Activated CD8-positive, alpha-beta T cell treated with anti-CD3 and anti-CD28 coated beads for 36 hours (primary cell): ENCODE measurements at regions not wholly inside any gene's neighbourhood (a gene's known extent, or its start where the extent isn't known, plus 50 kb on each side); places are given as distances from the start of the nearest gene placed in this dataset.
A peak's percentile ranks its signal among the peaks of the same experiment; 100 is the strongest.

Experiments
- ATAC-seq: fragments of 200-7000 bp; cut with Tn5 transposase; one replicate; pipeline ENCODE4 v1.10.0; 2021; ENCODE audit warnings: mild to moderate bottlenecking, moderate library complexity
- CTCF ChIA-PET: fragments of 350-600 bp; sonication (Branson Sonifier 250); formaldehyde crosslinking; loops from one replicate; lab custom pipeline; 2021; ENCODE audit warnings: antibody characterized with exemption; lab: Charles Lee
- POLR2A ChIA-PET: fragments of 350-600 bp; sonication (Branson Sonifier 250); formaldehyde crosslinking; loops from one replicate; lab custom pipeline; 2021; ENCODE audit warnings: antibody characterized with exemption; lab: Charles Lee
- DNase-seq: peaks from one replicate; pipeline ENCODE4 v3.0.0-alpha.2; 2020
- H3K27ac Mint-ChIP-seq: one replicate; pipeline ENCODE4 v1.8.0; 2021; ENCODE audit warnings: mild to moderate bottlenecking, mixed read lengths
- H3K27me3 Mint-ChIP-seq: one replicate; pipeline ENCODE4 v1.8.0; 2021; ENCODE audit warnings: mixed read lengths
- H3K36me3 Mint-ChIP-seq: one replicate; pipeline ENCODE4 v1.8.0; 2021; ENCODE audit warnings: low read depth, mixed read lengths
- H3K4me1 Mint-ChIP-seq: one replicate; pipeline ENCODE4 v1.8.0; 2021; ENCODE audit warnings: low read depth, mixed read lengths
- H3K4me3 Mint-ChIP-seq: one replicate; pipeline ENCODE4 v1.8.0; 2021; ENCODE audit warnings: mild to moderate bottlenecking, moderate library complexity, mixed read lengths
- H3K9me3 Mint-ChIP-seq: one replicate; pipeline ENCODE4 v1.8.0; 2021; ENCODE audit warnings: mixed read lengths
- intact Hi-C: fragments of 100-400 bp; cut with micrococcal nuclease; formaldehyde crosslinking; loops from one replicate; pipeline ENCODE4 v1.10.0; 2022
- TF ChIP-seq, protein P1 (sequence below): fragments of 200-600 bp; IDR thresholded peaks from one replicate; pipeline ENCODE4 v1.8.0; 2022; ENCODE audit warnings: antibody characterized with exemption, mild to moderate bottlenecking

DNA sequence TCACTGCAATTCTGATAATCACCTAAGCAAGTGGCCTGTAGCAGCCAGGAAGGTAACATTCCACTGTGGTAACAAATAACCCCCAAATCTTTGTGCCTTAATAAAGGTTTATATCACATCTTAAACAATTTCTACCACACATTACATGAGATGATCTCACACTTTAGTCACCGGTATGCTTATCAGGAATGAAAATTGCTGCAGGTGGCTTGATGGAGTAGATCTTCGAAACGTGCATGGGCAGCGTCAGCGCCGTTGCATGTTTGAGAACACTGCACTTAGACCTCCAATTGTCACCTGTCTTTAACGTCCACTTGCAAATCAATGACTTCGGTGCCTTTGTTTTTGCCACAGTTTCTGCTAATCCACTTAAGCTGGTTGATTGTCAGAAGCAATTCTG lies 477.4 kb downstream of the VRK1 start:
- TF ChIP-seq, protein P1, sequence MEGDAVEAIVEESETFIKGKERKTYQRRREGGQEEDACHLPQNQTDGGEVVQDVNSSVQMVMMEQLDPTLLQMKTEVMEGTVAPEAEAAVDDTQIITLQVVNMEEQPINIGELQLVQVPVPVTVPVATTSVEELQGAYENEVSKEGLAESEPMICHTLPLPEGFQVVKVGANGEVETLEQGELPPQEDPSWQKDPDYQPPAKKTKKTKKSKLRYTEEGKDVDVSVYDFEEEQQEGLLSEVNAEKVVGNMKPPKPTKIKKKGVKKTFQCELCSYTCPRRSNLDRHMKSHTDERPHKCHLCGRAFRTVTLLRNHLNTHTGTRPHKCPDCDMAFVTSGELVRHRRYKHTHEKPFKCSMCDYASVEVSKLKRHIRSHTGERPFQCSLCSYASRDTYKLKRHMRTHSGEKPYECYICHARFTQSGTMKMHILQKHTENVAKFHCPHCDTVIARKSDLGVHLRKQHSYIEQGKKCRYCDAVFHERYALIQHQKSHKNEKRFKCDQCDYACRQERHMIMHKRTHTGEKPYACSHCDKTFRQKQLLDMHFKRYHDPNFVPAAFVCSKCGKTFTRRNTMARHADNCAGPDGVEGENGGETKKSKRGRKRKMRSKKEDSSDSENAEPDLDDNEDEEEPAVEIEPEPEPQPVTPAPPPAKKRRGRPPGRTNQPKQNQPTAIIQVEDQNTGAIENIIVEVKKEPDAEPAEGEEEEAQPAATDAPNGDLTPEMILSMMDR: no peak
- ATAC-seq (no peak), DNase-seq (no peak)
- CTCF ChIA-PET: interaction anchor here (1.1 kb wide), 1 partner anchor 36 kb away, joined by 3 read pairs; no protein-coding TSS in a partner anchor
- Mint-ChIP-seq H3K4me1 (peaks cover 17% of the 10 kb centered on the region), H3K27ac (no peak overlapping the region), H3K9me3 (no peaks in the 10 kb centered on the region), H3K36me3 (no peaks in the 10 kb centered on the region), H3K27me3 (peaks cover 3% of the 10 kb centered on the region), H3K4me3 (no peak overlapping the region)
- POLR2A ChIA-PET: no interaction called here
- intact Hi-C loops: no loop called here

DNA sequence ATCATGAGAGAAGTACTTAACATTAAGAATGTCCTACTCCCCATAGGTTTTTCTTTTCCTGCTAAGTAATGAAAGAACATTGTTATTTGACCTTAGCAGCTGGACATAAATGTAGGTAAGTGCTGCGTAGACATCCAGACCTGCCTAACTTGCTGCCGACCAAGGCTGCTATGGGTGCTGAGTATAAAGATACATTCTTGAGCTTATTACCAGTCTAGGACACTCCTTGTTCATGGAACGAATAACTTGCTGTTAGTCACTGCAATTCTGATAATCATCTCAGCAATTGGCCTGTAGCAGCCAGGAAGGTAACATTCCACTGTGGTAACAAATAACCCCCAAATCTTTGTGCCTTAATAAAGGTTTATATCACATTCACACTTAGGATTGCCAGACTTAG lies 478.1 kb downstream of the VRK1 start:
- H3K27ac Mint-ChIP-seq: no peak overlapping the region
- intact Hi-C loops: no loop called here
- TF ChIP-seq, protein P1: no peak
- no peak overlapping the region for H3K4me3 Mint-ChIP-seq
- H3K27me3 Mint-ChIP-seq: peaks cover 3% of the 10 kb centered on the region
- peaks cover 17% of the 10 kb centered on the region for H3K4me1 Mint-ChIP-seq
- DNase-seq (no peak), ATAC-seq (no peak)
- POLR2A ChIA-PET: no interaction called here
- CTCF ChIA-PET: no interaction called here
- H3K36me3 Mint-ChIP-seq: no peaks in the 10 kb centered on the region
- no peaks in the 10 kb centered on the region for H3K9me3 Mint-ChIP-seq

DNA sequence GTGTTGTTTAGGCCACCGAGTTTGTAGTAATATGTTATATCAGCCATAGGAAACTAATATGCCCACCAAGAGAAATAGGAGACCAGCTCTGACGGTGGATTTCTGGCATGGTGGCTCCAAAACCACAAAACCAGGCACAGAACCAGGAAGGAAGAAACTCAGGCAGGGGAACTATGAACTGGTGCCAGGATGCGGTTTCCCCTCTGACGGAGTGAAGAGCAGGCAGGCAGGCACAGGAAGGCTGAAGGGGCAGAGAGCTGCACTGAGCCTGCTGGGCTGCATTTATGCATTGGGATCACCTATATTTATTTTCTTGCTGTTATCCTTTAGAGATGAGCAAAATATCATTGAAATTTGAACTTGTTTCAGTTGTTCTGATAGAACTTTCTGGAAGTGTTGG lies 479.4 kb downstream of the VRK1 start:
- ATAC-seq (no peak), DNase-seq (peak; percentile 16)
- no peak overlapping the region for H3K27ac Mint-ChIP-seq
- TF ChIP-seq, protein P1: no peak
- H3K4me1 Mint-ChIP-seq: peaks cover 17% of the 10 kb centered on the region
- intact Hi-C loops: no loop called here
- no peaks in the 10 kb centered on the region for H3K36me3 Mint-ChIP-seq
- H3K27me3 Mint-ChIP-seq: peaks cover 3% of the 10 kb centered on the region
- POLR2A ChIA-PET: no interaction called here
- no peaks in the 10 kb centered on the region for H3K9me3 Mint-ChIP-seq
- H3K4me3 Mint-ChIP-seq: no peak overlapping the region
- CTCF ChIA-PET: no interaction called here

DNA sequence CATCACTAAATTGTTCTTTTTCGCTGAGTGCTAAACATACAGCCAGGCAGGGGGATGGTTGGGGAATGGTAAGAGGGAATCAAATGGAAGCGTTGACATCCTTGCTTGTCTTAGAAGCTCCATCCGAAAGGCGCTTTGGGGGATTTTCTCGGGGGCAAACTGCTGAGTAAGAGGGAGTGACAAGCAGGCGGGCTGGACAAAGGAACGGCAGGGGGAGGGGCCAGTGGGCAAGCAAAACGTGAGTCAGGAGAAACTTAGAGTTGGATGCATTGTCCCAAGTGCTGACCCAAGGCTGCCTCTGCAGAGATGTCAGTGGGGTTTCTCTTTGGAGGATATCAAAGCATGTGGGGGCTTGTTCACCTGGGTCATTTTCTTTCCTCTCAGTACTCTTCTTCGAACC lies 480.5 kb downstream of the VRK1 start:
- Mint-ChIP-seq H3K4me3 (no peak overlapping the region), H3K27me3 (peaks cover 3% of the 10 kb centered on the region), H3K27ac (no peak overlapping the region), H3K9me3 (no peaks in the 10 kb centered on the region), H3K36me3 (no peaks in the 10 kb centered on the region), H3K4me1 (peaks cover 17% of the 10 kb centered on the region)
- POLR2A ChIA-PET: no interaction called here
- CTCF ChIA-PET: no interaction called here
- TF ChIP-seq, protein P1: no peak
- ATAC-seq: no peak
- intact Hi-C loops: no loop called here
- no peak for DNase-seq

DNA sequence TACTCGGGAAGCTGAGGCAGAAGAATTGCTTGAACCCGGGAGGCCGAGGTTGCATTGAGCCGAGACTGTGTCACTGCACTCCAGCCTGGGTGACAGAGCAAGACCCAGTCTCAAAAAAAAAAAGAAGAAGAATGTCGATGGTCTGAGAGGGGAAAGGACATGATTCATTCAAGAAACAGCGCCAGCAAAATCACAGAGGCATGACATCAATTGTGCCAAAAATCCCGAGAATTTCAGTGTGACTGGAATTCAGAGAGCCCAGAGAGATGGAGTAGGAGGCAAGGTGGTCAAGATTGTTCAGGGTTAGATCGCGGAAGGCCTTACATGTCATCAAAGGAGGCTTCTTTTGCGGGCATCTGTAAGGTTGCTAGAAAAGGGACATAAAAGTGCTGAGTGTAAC lies 483.3 kb downstream of the VRK1 start:
- Mint-ChIP-seq H3K4me1 (peaks cover 16% of the 10 kb centered on the region), H3K4me3 (no peak overlapping the region), H3K27ac (no peak overlapping the region), H3K36me3 (no peaks in the 10 kb centered on the region), H3K9me3 (no peaks in the 10 kb centered on the region), H3K27me3 (peaks cover 3% of the 10 kb centered on the region)
- intact Hi-C loops: no loop called here
- POLR2A ChIA-PET: no interaction called here
- ATAC-seq (no peak), DNase-seq (no peak)
- TF ChIP-seq, protein P1: no peak
- CTCF ChIA-PET: no interaction called here
